HPDE6-E6E7 (cell line): ENCODE measurements at regions not wholly inside any gene's neighbourhood (a gene's known extent, or its start where the extent isn't known, plus 50 kb on each side); places are given as distances from the start of the nearest gene placed in this dataset.
A peak's percentile ranks its signal among the peaks of the same experiment; 100 is the strongest.
"Not testable (repeated sequence)": the region's sequence is repeated elsewhere in the genome, so short reads cannot be mapped to it uniquely, and the experiment has no call there.

Experiments used
- DNase-seq: peaks from one replicate; pipeline ENCODE4 v3.0.0; 2011; ENCODE audit warnings: missing footprints; ENCODE audit errors: extremely low spot score

DNA sequence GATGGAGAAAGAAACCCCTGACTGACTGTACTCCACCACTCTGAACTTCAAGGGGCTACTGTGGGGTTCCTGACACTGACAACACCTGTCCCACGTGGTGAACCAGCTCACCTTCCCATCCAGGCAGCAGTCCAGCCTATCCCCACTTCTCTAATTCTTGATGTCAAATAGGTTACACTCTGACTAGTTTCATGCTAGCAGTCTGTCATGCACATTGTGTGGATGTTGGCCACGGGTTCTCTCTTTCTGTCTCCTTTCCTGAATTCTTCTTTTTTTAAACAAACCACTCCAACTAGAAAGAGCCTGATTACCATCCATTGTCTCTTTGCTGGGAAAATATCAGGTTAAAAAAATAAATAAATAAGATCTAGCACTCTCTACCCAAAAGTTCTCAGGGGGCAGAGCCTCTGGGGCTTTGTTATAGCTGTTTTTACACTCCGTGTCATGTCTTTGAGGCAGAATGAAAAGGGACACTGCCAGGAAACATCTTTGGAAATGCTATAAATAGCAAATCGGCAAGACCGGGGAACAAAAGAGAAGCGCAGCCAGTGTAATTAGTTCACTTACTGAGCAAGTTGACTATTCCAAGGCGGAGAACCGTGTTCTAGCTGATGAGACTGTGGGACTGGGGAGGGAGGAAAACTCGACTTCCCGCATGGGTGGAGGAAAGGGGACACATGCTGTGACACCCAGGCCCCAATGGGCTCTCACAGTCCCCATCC lies 356.1 kb downstream of the OMA1 start:
- no peak for DNase-seq

DNA sequence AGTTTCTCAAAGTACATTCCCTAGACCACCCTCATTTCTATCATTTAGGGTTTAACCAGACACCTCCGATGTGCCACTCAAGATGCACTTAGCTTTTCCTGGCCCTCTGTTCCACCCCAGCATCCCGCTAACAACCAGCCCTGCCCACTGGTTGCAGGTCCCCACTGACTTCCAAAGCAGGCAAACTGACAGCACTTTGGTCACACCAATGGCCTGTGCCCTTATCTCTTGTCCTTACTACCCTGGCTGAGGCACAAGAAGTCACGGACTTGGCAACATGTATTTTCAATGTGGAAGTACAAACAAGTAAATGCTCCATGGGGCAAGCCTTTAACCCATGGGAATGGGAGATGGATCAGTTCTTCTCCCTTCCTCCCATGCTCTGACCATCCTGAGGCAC lies 357.1 kb downstream of the OMA1 start:
- no peak for DNase-seq

DNA sequence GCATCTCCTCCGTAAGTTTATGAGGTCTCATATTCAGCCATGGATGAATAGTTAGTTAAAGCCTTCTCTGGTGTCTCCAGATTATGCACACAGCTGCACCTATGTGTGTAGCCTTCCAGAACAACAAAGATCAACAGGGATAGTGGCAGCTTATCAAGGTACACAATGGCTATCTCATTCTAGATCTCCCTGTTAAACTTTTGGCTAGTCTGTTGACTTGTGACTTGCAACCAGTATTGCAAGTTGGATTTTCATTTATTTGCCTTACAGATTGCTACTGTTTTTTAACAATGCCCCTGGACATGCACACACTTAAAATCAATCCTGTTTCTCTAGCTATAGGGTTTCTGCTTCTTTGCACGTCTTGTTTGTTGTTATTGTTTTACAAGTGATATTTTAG lies 363.2 kb downstream of the OMA1 start:
- no peak for DNase-seq

DNA sequence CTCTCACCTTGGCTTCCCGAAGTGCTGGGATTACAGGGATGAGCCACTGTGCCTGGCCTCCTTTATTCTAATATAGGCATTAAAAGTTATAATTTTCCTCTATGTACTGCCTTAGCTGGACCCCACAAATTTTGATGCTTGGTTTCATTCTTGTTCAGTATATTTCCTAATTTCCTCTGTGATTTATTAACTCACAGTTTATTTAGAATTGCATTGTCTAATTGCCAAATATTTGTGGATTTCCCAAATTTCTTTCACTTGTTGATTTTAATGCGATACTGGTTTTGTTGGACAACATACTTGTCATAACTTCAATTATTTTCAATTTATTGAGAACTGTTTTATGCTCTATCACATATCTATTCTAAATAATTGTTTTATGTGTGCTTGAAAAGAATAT lies 366.0 kb downstream of the OMA1 start:
- no peak for DNase-seq

DNA sequence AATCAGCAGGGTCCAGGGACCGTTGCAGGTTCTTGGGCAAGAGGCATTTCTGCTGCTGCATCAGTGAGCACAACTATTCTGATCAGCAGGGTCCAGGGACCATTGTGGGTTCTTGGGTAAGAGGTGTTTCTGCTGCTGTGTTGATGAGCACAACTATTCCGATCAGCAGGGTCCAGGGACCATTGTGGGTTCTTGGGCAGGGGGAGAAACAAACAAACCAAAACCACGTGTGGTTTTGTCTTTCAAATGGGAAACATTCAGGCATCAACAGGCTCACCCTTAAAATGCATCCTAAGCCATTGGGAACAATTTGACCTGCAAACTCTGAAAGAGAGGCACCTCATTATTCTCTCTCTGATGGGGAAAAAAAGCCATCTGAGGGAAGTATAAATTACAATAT lies 377.4 kb downstream of the OMA1 start:
- not testable (repeated sequence) for DNase-seq

DNA sequence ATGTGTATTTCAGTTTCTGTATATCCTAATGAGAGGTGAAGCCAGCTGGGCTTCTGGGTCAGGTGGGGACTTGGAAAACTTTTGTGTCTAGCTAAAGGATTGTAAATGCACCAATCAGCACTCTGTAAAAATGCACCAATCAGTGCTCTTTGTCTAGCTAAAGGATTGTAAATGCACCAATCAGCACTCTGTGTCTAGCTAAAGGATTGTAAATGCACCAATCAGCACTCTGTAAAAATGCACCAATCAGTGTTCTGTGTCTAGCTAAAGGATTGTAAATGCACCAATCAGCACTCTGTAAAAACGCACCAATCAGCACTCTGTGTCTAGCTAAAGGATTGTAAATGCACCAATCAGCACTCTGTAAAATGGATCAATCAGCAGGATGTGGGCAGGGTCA lies 379.4 kb downstream of the OMA1 start:
- not testable (repeated sequence) for DNase-seq

DNA sequence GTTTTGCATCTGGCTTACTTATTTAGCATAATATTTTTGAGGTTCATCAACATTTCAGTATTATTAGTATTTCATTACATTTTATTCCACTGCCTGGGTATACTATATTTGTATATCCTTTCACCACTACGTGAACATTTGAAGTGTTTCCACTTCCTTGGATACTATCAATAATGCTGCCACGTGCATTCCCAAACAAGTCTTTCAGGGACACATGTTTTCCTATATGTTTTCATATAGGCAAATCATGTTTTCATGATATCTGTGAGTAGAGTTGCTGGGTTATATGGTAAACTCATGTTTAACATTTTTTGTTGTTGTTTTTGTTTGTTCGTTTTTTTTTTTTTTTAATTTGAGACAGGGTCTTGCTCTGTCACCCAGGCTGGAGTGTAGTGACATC lies 380.1 kb downstream of the OMA1 start:
- no peak for DNase-seq

DNA sequence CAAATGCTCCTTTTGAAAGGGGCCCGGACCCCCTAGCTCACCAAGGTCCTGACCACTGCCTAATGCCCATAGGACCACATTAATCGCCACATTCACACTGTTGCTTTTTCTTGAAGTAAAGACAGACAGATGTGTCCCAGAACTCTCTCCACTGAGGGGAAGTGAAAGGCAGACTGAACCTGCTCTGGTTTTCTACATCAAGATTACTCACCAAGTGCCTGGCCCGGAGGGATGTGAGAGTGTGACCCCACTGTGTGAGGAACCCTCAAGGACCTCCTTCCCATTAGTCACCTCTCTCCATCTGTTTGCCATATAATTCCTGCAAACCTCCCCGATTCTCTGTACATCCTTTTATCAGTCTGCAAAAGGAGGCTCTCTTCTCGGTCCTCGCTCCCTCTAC lies 381.5 kb downstream of the OMA1 start:
- DNase-seq, result no peak

DNA sequence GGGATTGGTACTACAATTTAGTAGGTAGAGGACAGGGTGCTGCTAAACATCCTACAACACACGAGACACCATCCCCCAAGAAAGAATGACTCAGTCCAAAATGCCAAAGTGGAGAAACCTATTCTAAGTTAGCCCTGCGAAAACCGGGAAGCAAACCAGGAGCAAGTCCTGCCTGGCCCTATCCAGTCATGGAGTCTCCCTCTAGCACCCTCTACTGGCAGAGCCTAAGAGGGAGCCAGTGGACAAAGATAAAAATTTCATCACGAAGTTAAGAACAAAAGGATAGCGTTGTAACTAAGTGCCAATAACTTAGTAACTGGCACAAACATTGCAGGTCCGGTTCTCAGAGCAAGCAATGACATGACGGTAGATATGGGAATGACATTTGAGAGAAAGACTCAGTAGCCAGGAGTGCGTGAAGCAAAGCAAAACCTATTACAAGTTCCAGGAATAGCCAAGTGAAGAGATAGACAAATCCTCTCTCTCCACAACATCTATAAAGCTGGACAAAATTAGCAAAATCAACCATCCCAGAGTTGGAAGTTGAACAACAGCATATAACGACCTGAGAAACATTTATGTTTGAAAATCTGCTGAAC lies 383.5 kb downstream of the OMA1 start:
- DNase-seq, result peak; percentile 29

DNA sequence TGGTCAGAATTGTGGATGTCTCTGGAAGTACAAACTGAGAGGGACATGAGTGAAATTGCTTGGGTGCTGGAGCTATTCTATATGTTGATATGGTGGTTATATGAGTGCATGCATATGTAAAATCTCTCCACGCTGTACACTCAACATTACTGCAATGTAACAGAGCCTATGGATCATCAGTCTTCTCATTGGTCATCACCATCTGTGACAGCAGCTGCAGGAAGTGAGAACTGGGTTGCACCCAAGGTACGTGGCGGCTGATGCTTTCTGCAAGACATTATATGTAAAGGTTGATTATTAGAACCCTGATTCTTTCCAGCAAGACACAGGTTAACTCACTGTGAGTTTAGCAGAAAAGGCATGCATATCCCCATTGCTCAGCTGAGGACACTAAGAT lies 387.1 kb downstream of the OMA1 start:
- DNase-seq, result no peak

DNA sequence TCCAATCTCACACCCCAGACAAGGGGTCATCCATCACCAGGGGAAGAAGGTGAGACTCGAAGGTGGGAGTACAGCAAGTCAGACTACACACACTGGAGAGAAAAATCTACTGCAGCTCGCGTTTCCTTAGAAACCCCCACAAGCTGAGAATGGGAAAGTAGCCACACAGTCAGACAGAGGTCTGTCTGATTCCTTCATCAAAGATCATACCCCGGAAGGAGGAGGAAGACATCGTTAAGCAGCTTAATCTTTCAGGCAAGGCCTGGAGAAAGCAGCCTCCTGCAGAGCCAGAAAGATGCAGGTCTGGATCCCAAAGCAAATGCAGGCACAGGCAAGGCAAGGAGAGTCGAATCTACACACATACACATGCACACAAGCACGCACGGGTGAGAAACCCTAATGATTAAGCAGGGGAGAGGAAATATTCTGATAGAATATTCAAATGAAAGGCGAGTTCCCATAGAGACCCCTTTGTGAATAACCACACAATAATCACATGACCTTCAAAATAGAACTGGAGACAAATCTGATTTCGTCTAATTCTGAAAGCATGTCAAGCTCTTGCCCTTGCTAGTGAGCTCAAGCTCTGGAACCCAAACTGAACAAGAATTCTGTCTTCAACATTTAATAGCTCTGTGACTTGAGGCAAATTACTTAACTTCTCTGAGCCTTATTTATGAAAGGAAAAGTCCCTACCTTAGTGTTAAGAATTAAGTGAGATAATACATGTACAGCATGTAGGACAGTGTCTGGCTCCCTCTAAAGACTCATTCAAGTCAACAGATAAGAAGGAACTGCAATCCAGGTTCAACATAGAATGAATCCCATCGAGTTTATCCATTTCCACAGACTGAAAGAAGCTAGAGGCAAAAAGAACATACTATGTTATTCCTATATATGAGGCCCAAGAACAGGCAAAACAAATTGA lies 387.8 kb downstream of the OMA1 start:
- no peak for DNase-seq

DNA sequence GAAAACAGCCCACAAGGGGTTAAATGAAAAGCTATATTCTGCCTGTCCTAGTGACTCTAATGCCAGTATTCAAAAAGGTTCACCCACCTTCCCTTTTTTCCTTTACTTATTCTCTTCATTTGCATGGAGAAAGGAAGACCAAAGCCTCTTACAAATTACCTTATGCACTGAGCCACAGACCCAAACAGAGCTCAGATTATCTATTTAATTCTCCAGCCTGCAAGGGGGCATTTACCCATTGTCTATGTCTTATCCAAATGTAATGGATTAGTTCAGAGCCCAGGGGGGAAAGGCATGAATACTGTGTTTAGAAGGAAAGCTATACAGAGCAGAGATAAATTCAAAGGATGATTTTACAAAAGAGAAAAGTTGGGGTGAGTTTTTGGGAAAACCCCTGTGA lies 388.5 kb downstream of the OMA1 start:
- DNase-seq, result no peak

DNA sequence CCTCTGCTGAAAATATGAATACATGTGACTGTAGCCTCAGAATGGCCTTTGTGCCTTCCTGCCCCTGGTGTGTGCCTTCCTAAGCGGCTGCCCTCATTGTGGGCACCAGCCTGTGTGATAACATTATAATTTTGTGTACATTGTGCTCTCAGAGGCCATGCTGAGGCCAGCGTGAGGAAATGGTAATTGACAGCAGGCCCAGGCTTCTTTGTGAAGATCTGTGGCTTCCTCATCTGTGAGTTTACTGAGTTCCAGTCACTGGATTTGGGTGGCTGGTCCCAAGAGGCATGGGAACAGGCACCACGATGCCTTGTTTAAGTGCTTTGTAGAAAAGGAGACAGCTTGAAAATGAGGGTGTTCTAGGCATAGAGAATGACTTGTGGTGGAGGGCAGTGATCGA lies 389.3 kb downstream of the OMA1 start:
- DNase-seq, result no peak

DNA sequence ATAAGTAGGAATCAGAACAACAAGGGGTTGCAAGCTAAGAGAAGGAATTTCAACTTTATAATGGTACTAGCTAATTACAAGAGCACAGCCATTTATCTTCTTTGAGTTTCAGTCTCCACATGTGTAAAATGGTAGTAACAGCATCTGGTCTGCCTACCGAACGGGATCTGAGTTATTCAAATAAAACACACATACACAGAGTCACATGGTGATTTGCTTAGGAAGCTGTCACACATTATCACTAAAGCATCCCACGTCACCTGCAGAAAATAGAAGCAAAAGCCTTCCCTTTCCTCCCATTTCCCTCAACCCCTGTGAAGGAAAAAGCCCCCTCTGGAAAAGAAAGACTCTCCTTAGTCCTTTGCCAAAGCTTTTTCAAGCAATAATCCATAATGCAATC lies 389.7 kb downstream of the OMA1 start:
- DNase-seq, result no peak

DNA sequence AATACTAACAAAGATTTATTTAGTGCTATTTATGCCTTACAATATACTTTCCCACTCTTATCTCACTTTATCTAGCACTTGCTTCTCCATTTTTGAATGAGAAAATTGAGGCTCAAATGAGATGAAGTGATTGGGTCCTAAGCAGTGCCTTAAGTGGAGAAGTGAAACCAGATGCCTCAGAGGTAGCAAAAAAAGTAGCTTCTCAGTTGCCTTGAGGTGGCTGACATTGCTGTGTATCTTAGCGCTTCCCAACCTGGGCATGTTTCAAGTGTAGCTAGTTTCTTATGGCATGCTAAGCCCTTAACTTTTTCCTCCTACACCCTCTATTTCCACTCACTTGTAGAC lies 390.4 kb downstream of the OMA1 start:
- DNase-seq, result no peak

DNA sequence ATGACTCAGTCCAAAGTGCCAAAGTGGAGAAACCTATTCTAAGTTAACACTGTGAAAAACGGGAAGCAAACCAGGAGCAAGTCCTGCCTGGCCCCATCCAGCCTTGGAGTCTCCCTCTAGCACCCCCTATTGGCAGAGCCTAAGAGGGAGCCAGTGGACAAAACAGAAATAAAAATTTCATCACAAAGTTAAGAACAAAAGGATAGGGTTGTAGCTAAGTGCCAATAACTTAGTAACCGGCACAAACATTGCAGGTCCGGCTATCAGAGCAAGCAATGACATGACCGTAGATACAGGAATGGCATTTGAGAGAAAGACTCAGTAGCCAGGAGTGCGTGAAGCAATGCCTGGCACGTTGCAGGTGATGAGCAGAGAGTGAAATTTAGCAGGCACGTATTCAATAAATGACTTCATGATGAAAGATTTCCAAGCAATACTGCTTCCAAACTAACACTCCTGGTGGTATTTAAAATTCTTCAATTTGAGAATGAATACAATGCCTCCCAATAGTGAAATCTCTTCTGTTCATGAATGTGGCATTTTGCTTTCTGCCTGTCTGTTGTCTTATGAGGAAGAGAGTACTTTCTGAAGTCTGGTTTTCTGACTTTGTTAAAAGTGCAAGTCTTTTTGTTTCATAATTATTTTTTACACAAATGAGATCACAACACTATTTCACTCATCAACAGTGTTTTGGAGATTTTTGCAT lies 391.0 kb downstream of the OMA1 start:
- no peak for DNase-seq

DNA sequence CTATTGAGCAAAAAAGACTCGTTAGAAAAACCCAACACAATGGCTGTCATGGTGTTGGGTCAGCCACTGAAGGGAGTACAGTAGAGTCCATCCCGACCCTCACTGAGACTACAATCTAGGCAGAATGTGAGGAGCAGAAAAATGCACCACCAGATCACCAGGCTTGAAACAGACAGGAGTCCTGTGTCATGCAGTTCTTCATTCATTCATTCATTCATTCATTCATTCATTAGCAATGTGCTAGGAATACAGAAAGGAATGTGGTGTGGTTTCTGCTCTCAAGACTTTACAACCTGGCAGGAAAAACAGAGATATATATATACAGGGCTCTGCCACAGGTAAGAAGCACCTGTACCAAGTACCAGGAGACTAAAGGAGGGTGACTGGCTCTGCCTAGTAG lies 392.3 kb downstream of the OMA1 start:
- no peak for DNase-seq

DNA sequence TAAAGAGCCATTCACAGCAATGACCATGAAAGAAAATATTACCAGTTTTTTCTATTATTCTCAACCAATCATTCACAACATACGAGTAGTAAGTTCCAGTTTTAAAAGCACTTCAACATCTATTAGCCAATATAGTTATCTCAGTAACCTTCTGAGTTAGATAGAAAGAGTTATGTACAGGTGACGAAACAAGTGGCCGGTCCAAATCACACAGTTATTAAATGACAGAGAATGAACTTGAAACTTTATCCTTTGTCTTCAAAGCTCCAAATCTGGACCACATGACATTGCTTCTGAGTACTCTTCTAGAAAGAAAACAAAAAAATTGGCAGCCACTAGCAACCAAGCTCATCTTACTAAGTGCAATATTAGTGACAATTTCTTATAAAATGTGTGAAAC lies 393.8 kb downstream of the OMA1 start:
- DNase-seq, result no peak

DNA sequence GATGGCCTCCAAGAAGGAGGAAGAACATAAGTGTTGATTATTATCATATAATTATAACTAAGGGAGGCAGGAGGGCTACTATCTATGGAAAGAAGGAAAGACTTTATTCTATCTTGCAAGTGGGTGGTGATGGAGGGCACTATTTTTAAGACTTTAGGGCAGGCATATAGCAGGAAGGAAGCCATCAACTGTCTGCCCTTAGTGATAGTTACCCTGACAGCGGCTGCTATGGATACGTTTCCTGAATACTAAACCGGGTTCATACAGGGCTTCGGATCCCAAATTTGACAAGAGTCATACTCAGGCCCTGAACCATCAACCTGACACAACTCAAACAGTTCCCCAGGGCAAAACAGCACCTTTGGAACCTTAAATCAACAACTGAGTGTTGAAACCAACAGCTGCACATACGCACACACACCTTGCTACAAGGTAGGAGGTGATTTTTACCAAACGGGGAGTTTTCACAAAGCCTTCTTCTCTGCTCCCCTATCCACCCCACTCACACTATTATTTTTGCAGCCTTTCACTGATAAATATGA lies 397.2 kb downstream of the OMA1 start:
- no peak for DNase-seq

DNA sequence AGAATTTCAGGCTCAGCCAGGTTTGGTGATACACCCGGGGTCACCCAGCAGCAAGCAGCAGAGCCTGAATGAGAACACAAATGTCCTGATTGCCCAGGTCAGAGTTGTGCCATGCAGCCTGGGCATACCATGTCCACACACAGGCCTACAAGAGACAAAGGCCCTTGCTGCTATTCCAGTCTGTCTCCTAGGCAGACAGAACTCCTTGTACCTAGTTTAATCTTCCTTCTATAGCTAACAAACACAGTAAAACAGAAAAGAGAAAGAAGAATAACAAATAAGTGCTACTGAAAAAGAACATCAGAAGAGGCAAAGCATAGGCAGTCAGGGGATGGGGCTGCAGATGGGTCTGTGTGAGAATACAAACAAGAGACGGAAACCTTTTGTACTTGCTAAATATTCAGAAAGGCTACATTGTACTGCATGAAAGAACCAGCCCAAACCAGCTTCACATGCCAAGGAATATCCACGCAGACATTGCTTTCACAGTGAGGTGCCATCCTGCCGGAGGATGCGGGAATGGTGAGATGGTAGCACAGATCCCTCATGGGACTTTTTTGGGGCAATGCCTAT lies 401.7 kb downstream of the OMA1 start:
- DNase-seq, result no peak

DNA sequence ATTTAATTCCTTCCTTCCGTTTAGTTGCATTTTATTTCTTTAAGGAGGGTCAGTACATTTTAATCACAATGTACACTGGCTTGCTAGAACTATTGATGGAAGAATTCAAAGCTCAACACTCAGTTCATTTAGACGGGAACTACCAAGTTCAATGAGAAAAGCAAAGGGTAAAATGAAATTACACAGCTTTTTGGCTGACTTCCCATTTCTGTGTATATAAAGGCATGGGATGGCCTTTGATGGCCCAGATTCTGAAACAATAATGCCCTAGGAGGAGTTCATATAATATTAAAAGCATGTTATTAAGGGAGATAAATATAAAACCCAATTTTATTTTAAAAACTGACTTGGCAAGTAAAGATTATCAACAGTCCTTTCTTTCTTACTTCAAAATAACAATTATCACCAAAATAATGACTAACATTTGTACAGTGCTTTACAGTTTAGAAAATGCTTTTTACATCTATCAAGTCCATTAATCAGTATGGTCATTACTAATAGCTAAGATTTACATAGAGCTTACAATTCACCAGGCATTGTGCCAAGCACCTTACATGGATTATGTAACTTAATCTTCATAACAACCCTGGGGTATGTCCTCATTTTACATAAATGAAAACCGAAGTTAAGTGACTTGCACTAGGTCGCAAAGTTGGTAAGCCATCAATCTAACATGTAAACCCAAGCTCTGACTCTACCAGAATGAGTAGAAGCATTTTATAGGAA lies 402.4 kb downstream of the OMA1 start:
- no peak for DNase-seq
